Activated T-helper 2 cell treated with anti-CD3 and anti-CD28 coated beads, Interferon-gamma antibody, Interleukin-2, Interleukin-4, amounts not matched to agents 10 μg/mL and 5 μg/mL and 100 μg/mL, durations not matched to agents 14 hours and 24 hours and 36 hours (primary cell): ENCODE measurements at regions not wholly inside any gene's neighbourhood (a gene's known extent, or its start where the extent isn't known, plus 50 kb on each side); places are given as distances from the start of the nearest gene placed in this dataset.
"Not testable (repeated sequence)": the region's sequence is repeated elsewhere in the genome, so short reads cannot be mapped to it uniquely, and the experiment has no call there.

ENCODE experiments used
- DNase-seq: peaks from one replicate; pipeline ENCODE4 v3.0.0; 2021; ENCODE audit warnings: low spot score
- H3K27ac Mint-ChIP-seq: one replicate; pipeline ENCODE4 v1.8.0; 2021; ENCODE audit warnings: mixed read lengths
- H3K27me3 Mint-ChIP-seq: one replicate; pipeline ENCODE4 v1.8.0; 2021; ENCODE audit warnings: low read depth, mixed read lengths
- H3K36me3 Mint-ChIP-seq: one replicate; pipeline ENCODE4 v1.8.0; 2021; ENCODE audit warnings: low read depth, mixed read lengths
- H3K4me1 Mint-ChIP-seq: one replicate; pipeline ENCODE4 v1.8.0; 2021; ENCODE audit warnings: low read depth, mixed read lengths
- H3K4me3 Mint-ChIP-seq: one replicate; pipeline ENCODE4 v1.8.0; 2021; ENCODE audit warnings: low read depth, mild to moderate bottlenecking, moderate library complexity, mixed read lengths
- H3K9me3 Mint-ChIP-seq: one replicate; pipeline ENCODE4 v1.8.0; 2021; ENCODE audit warnings: mixed read lengths
- intact Hi-C: fragments of 100-400 bp; cut with micrococcal nuclease; formaldehyde crosslinking; loops from one replicate; pipeline ENCODE4 v1.15.1; 2023

GRCh38 chr5:94102849-94103248 is 361.4 kb upstream of the POU5F2 start:
- Mint-ChIP-seq H3K4me3 (no peak overlapping the region), H3K4me1 (peaks cover 21% of the 10 kb centered on the region), H3K9me3 (peaks cover 69% of the 10 kb centered on the region), H3K36me3 (peaks cover 54% of the 10 kb centered on the region), H3K27ac (no peak overlapping the region), H3K27me3 (no peaks in the 10 kb centered on the region)
- DNase-seq: no peak
- intact Hi-C loops: no loop called here

- DNase-seq, intact Hi-C loops, H3K4me3 Mint-ChIP-seq, H3K27ac Mint-ChIP-seq, H3K4me1 Mint-ChIP-seq, H3K27me3 Mint-ChIP-seq: not testable (repeated sequence)
- H3K36me3 Mint-ChIP-seq: peaks cover 24% of the 10 kb centered on the region
- peaks cover 47% of the 10 kb centered on the region for H3K9me3 Mint-ChIP-seq
Observed at GRCh38 chr5:94097384-94097783, 356.0 kb upstream of the POU5F2 start.

GRCh38 chr5:94094793-94095441 is 353.5 kb upstream of the POU5F2 start:
- H3K27me3 Mint-ChIP-seq: no peaks in the 10 kb centered on the region
- H3K4me1 Mint-ChIP-seq: no peaks in the 10 kb centered on the region
- no peak overlapping the region for H3K27ac Mint-ChIP-seq
- H3K36me3 Mint-ChIP-seq: peaks cover 17% of the 10 kb centered on the region
- no peak overlapping the region for H3K4me3 Mint-ChIP-seq
- H3K9me3 Mint-ChIP-seq: peaks cover 30% of the 10 kb centered on the region
- no peak for DNase-seq
- intact Hi-C loops: no loop called here

- peaks cover 10% of the 10 kb centered on the region for H3K36me3 Mint-ChIP-seq
- DNase-seq: no peak
- intact Hi-C loops: no loop called here
- H3K4me3 Mint-ChIP-seq: no peak overlapping the region
- no peaks in the 10 kb centered on the region for H3K4me1 Mint-ChIP-seq
- H3K27me3 Mint-ChIP-seq: no peaks in the 10 kb centered on the region
- no peak overlapping the region for H3K27ac Mint-ChIP-seq
- H3K9me3 Mint-ChIP-seq: peaks cover 19% of the 10 kb centered on the region
Observed at GRCh38 chr5:94093300-94093699, 351.9 kb upstream of the POU5F2 start.

- DNase-seq, H3K9me3 Mint-ChIP-seq, H3K27ac Mint-ChIP-seq, intact Hi-C loops, H3K27me3 Mint-ChIP-seq, H3K4me3 Mint-ChIP-seq, H3K4me1 Mint-ChIP-seq, H3K36me3 Mint-ChIP-seq: not testable (repeated sequence)
Observed at GRCh38 chr5:94086635-94087034, 345.2 kb upstream of the POU5F2 start.

GRCh38 chr5:94086194-94086593 is 344.8 kb upstream of the POU5F2 start:
- H3K4me1 Mint-ChIP-seq: no peaks in the 10 kb centered on the region
- no peaks in the 10 kb centered on the region for H3K27me3 Mint-ChIP-seq
- DNase-seq: no peak
- no peak overlapping the region for H3K27ac Mint-ChIP-seq
- H3K4me3 Mint-ChIP-seq: no peak overlapping the region
- intact Hi-C loops: no loop called here
- H3K9me3 Mint-ChIP-seq: no peaks in the 10 kb centered on the region
- no peaks in the 10 kb centered on the region for H3K36me3 Mint-ChIP-seq

GRCh38 chr5:94082405-94082804 is 341.0 kb upstream of the POU5F2 start:
- intact Hi-C loops: no loop called here
- H3K27me3 Mint-ChIP-seq: no peaks in the 10 kb centered on the region
- no peaks in the 10 kb centered on the region for H3K9me3 Mint-ChIP-seq
- DNase-seq: no peak
- H3K36me3 Mint-ChIP-seq: no peaks in the 10 kb centered on the region
- no peaks in the 10 kb centered on the region for H3K4me1 Mint-ChIP-seq
- no peak overlapping the region for H3K27ac Mint-ChIP-seq
- H3K4me3 Mint-ChIP-seq: no peak overlapping the region

GRCh38 chr5:94081088-94081487 is 339.7 kb upstream of the POU5F2 start:
- no peaks in the 10 kb centered on the region for H3K4me1 Mint-ChIP-seq
- no peaks in the 10 kb centered on the region for H3K27me3 Mint-ChIP-seq
- intact Hi-C loops: no loop called here
- H3K27ac Mint-ChIP-seq: no peak overlapping the region
- no peak for DNase-seq
- H3K4me3 Mint-ChIP-seq: no peak overlapping the region
- H3K9me3 Mint-ChIP-seq: no peaks in the 10 kb centered on the region
- no peaks in the 10 kb centered on the region for H3K36me3 Mint-ChIP-seq

- Mint-ChIP-seq H3K9me3 (no peaks in the 10 kb centered on the region), H3K4me3 (no peak overlapping the region), H3K27me3 (no peaks in the 10 kb centered on the region), H3K4me1 (no peaks in the 10 kb centered on the region), H3K27ac (no peak overlapping the region), H3K36me3 (no peaks in the 10 kb centered on the region)
- no peak for DNase-seq
- intact Hi-C loops: no loop called here
Observed at GRCh38 chr5:94080390-94080789, 339.0 kb upstream of the POU5F2 start.

- intact Hi-C loops: no loop called here
- H3K4me1 Mint-ChIP-seq: peaks cover 2% of the 10 kb centered on the region
- peaks cover 10% of the 10 kb centered on the region for H3K9me3 Mint-ChIP-seq
- H3K4me3 Mint-ChIP-seq: no peak overlapping the region
- peaks cover 8% of the 10 kb centered on the region for H3K36me3 Mint-ChIP-seq
- H3K27me3 Mint-ChIP-seq: no peaks in the 10 kb centered on the region
- no peak for DNase-seq
- H3K27ac Mint-ChIP-seq: no peak overlapping the region
Observed at GRCh38 chr5:94072116-94072515, 330.7 kb upstream of the POU5F2 start.

GRCh38 chr5:94066437-94067207 is 325.2 kb upstream of the POU5F2 start:
- no peak overlapping the region for H3K27ac Mint-ChIP-seq
- DNase-seq: no peak
- peaks cover 2% of the 10 kb centered on the region for H3K4me1 Mint-ChIP-seq
- intact Hi-C loops: no loop called here
- H3K36me3 Mint-ChIP-seq: peaks cover 46% of the 10 kb centered on the region
- H3K9me3 Mint-ChIP-seq: peaks cover 58% of the 10 kb centered on the region
- no peak overlapping the region for H3K4me3 Mint-ChIP-seq
- no peaks in the 10 kb centered on the region for H3K27me3 Mint-ChIP-seq

- no peak for DNase-seq
- intact Hi-C loops: no loop called here
- H3K4me3 Mint-ChIP-seq: no peak overlapping the region
- H3K27ac Mint-ChIP-seq: no peak overlapping the region
- no peaks in the 10 kb centered on the region for H3K4me1 Mint-ChIP-seq
- peaks cover 51% of the 10 kb centered on the region for H3K36me3 Mint-ChIP-seq
- H3K27me3 Mint-ChIP-seq: no peaks in the 10 kb centered on the region
- H3K9me3 Mint-ChIP-seq: peaks cover 60% of the 10 kb centered on the region
Observed at GRCh38 chr5:94064025-94064424, 322.6 kb upstream of the POU5F2 start.

- Mint-ChIP-seq H3K9me3 (peaks cover 8% of the 10 kb centered on the region), H3K4me1 (peaks cover 3% of the 10 kb centered on the region), H3K36me3 (peaks cover 17% of the 10 kb centered on the region), H3K27ac (no peak overlapping the region), H3K4me3 (no peak overlapping the region), H3K27me3 (no peaks in the 10 kb centered on the region)
- no peak for DNase-seq
- intact Hi-C loops: no loop called here
Observed at GRCh38 chr5:94057655-94058054, 316.3 kb upstream of the POU5F2 start.
